ENCODE measurements at regions not wholly inside any gene's neighbourhood (a gene's known extent, or its start where the extent isn't known, plus 50 kb on each side); places are given as distances from the start of the nearest gene placed in this dataset.
"Not testable (repeated sequence)": the region's sequence is repeated elsewhere in the genome, so short reads cannot be mapped to it uniquely, and the experiment has no call there.

DNA sequence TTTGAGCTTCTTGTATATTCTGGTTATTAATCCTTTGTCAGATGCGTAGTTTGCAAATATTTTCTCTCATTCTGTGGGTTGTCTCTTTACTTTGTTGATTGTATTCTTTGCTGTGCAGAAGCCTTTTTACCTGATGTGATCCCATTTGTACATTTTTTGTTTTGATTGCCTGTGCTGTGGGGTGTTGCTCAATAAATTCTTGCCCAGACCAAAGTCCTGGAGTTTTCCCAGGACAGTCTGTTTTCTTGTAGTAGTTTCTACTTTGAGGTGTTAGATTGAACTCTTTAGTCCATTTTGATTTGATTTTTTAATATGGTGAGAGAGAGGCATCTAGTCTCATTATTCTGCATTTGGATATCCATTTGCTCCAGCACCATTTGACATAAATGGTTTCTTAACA lies 588.7 kb upstream of the MBL2 start:
- no peak overlapping the region for H2AFZ ChIP-seq (ENCODE audit: low read depth, low read length)
- TF ChIP-seq, protein P1, sequence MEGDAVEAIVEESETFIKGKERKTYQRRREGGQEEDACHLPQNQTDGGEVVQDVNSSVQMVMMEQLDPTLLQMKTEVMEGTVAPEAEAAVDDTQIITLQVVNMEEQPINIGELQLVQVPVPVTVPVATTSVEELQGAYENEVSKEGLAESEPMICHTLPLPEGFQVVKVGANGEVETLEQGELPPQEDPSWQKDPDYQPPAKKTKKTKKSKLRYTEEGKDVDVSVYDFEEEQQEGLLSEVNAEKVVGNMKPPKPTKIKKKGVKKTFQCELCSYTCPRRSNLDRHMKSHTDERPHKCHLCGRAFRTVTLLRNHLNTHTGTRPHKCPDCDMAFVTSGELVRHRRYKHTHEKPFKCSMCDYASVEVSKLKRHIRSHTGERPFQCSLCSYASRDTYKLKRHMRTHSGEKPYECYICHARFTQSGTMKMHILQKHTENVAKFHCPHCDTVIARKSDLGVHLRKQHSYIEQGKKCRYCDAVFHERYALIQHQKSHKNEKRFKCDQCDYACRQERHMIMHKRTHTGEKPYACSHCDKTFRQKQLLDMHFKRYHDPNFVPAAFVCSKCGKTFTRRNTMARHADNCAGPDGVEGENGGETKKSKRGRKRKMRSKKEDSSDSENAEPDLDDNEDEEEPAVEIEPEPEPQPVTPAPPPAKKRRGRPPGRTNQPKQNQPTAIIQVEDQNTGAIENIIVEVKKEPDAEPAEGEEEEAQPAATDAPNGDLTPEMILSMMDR (IDR thresholded peaks at IDR 0.05; ENCODE audit: borderline replicate concordance, extremely low read depth, low read length, poor library complexity, severe bottlenecking): no peak
- TF ChIP-seq EZH2 (IDR thresholded peaks at IDR 0.05; ENCODE audit: borderline replicate concordance, low read depth, low read length, severe bottlenecking): no peak
- no peaks in the 10 kb centered on the region for H3K4me1 ChIP-seq (ENCODE audit: insufficient read depth, low read length)
- H3K79me2 ChIP-seq (ENCODE audit: insufficient read depth, low read length): no peaks in the 10 kb centered on the region
- H3K27ac ChIP-seq (ENCODE audit: low read length): no peak overlapping the region
- no peak overlapping the region for H3K4me3 ChIP-seq (ENCODE audit: low read depth in 1 of 2, low read length in 2 of 2)
- no peaks in the 10 kb centered on the region for H3K27me3 ChIP-seq (ENCODE audit: insufficient read depth, low read length, poor library complexity)
- no peak overlapping the region for H3K9ac ChIP-seq (ENCODE audit: low read depth, low read length)
- DNase-seq: no peak
- H3K4me2 ChIP-seq (ENCODE audit: insufficient read depth, low read length): no peak overlapping the region
- H4K20me1 ChIP-seq (ENCODE audit: insufficient read depth, low read length): no peaks in the 10 kb centered on the region
- no peak for ATAC-seq (ENCODE audit: insufficient read depth, low read depth)
- H3K36me3 ChIP-seq (ENCODE audit: insufficient read depth, low read length): no peaks in the 10 kb centered on the region
- H3K9me3 ChIP-seq (ENCODE audit: insufficient read depth, low read length, severe bottlenecking): no peaks in the 10 kb centered on the region

DNA sequence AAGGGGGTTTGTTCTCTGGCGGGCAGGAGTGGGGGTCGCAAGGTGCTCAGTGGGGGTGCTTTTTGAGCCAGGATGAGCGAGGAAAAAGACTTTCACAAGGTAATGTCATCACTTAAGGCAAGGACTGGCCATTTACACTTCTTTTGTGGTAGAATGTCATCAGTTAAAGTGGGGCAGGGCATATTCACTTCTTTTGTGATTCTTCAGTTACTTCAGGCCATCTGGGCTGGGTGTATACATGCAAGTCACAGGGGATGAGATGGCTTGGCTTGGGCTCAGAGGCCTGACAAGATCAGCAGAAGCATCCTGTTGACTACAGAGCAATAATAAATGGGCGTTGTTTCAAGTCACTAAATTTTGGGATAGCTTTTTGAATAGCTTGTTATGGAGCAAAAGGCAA lies 586.4 kb upstream of the MBL2 start:
- not testable (repeated sequence) for H3K4me1 ChIP-seq (ENCODE audit: insufficient read depth, low read length); DNase-seq; ATAC-seq (ENCODE audit: insufficient read depth, low read depth); H3K9me3 ChIP-seq (ENCODE audit: insufficient read depth, low read length, severe bottlenecking); H4K20me1 ChIP-seq (ENCODE audit: insufficient read depth, low read length); H3K79me2 ChIP-seq (ENCODE audit: insufficient read depth, low read length); H3K36me3 ChIP-seq (ENCODE audit: insufficient read depth, low read length); H3K27me3 ChIP-seq (ENCODE audit: insufficient read depth, low read length, poor library complexity); H3K4me3 ChIP-seq (ENCODE audit: low read depth in 1 of 2, low read length in 2 of 2); H3K4me2 ChIP-seq (ENCODE audit: insufficient read depth, low read length); H2AFZ ChIP-seq (ENCODE audit: low read depth, low read length); H3K9ac ChIP-seq (ENCODE audit: low read depth, low read length); H3K27ac ChIP-seq (ENCODE audit: low read length)

DNA sequence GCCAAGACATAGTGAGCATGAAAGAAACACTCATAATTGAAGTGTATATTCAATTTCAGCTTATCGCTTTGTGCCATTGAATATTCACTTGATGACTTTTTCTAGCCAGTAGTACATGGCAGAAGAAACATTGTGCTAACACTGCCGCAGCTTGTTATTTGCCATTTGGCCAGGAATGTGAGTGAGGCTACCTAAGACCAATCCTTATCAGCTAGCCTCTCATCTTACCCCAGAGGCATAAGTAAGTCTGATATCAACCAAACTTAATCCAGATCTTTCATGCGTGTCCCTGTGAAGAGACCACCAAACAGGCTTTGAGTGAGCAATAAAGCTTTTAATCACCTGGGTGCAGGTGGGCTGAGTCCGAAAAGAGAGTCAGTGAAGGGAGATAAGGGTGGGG lies 586.0 kb upstream of the MBL2 start:
- Histone ChIP-seq H3K27ac (ENCODE audit: low read length) (no peak overlapping the region), H3K79me2 (ENCODE audit: insufficient read depth, low read length) (no peaks in the 10 kb centered on the region), H3K9me3 (ENCODE audit: insufficient read depth, low read length, severe bottlenecking) (no peaks in the 10 kb centered on the region), H2AFZ (ENCODE audit: low read depth, low read length) (no peak overlapping the region), H3K4me3 (ENCODE audit: low read depth in 1 of 2, low read length in 2 of 2) (no peak overlapping the region), H3K27me3 (ENCODE audit: insufficient read depth, low read length, poor library complexity) (no peaks in the 10 kb centered on the region), H4K20me1 (ENCODE audit: insufficient read depth, low read length) (no peaks in the 10 kb centered on the region), H3K4me1 (ENCODE audit: insufficient read depth, low read length) (no peaks in the 10 kb centered on the region), H3K4me2 (ENCODE audit: insufficient read depth, low read length) (no peak overlapping the region), H3K9ac (ENCODE audit: low read depth, low read length) (no peak overlapping the region), H3K36me3 (ENCODE audit: insufficient read depth, low read length) (no peaks in the 10 kb centered on the region)
- TF ChIP-seq, protein P1 (IDR thresholded peaks at IDR 0.05; ENCODE audit: borderline replicate concordance, extremely low read depth, low read length, poor library complexity, severe bottlenecking): no peak
- TF ChIP-seq EZH2 (IDR thresholded peaks at IDR 0.05; ENCODE audit: borderline replicate concordance, low read depth, low read length, severe bottlenecking): no peak
- DNase-seq: no peak
- ATAC-seq (ENCODE audit: insufficient read depth, low read depth): no peak

DNA sequence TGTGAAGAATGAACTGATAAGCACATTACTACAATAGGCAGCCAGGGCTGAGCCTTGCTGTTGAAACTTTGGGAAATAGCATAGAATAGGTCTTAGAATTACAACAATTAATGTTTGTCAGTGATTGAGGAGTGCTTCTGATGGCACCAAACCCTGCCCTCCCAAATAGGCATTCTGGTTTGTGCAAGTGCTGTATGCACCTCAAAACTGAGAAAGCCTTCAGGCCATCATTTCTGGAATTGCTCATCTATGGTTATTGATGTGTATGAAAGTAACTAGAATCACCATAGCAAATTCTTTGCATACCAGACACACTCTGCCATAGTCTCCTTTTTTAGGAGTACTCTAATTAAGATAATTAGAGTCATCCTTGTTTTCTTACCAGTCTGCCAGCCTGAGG lies 585.0 kb upstream of the MBL2 start:
- Histone ChIP-seq H3K27me3 (ENCODE audit: insufficient read depth, low read length, poor library complexity) (no peaks in the 10 kb centered on the region), H3K4me3 (ENCODE audit: low read depth in 1 of 2, low read length in 2 of 2) (no peak overlapping the region), H3K79me2 (ENCODE audit: insufficient read depth, low read length) (no peaks in the 10 kb centered on the region), H4K20me1 (ENCODE audit: insufficient read depth, low read length) (no peaks in the 10 kb centered on the region), H3K36me3 (ENCODE audit: insufficient read depth, low read length) (no peaks in the 10 kb centered on the region), H3K4me1 (ENCODE audit: insufficient read depth, low read length) (no peaks in the 10 kb centered on the region), H2AFZ (ENCODE audit: low read depth, low read length) (no peak overlapping the region), H3K9ac (ENCODE audit: low read depth, low read length) (no peak overlapping the region), H3K4me2 (ENCODE audit: insufficient read depth, low read length) (no peak overlapping the region), H3K27ac (ENCODE audit: low read length) (no peak overlapping the region), H3K9me3 (ENCODE audit: insufficient read depth, low read length, severe bottlenecking) (no peaks in the 10 kb centered on the region)
- no peak for ATAC-seq (ENCODE audit: insufficient read depth, low read depth)
- DNase-seq: no peak
- no peak for TF ChIP-seq EZH2 (IDR thresholded peaks at IDR 0.05; ENCODE audit: borderline replicate concordance, low read depth, low read length, severe bottlenecking)
- TF ChIP-seq, protein P1 (IDR thresholded peaks at IDR 0.05; ENCODE audit: borderline replicate concordance, extremely low read depth, low read length, poor library complexity, severe bottlenecking): no peak
